GM06990 (cell line): ENCODE measurements at regions not wholly inside any gene's neighbourhood (a gene's known extent, or its start where the extent isn't known, plus 50 kb on each side); places are given as distances from the start of the nearest gene placed in this dataset.

ENCODE experiments used
- DNase-seq: peaks from one replicate; pipeline ENCODE4 v3.0.0-alpha.2; 2011; ENCODE audit not compliant: insufficient read length; ENCODE audit errors: extremely low read depth
- H3K27me3 ChIP-seq: replicated peaks from 2 replicates; pipeline ENCODE4 v1.6.0; 2011; ENCODE audit warnings: low read length; ENCODE audit not compliant: control insufficient read depth, insufficient read depth
- H3K36me3 ChIP-seq: 2 replicates; pipeline ENCODE4 v1.5.1; 2011; ENCODE audit warnings: low read length; ENCODE audit not compliant: control insufficient read depth, insufficient read depth
- H3K4me3 ChIP-seq: replicated peaks from 2 replicates; pipeline ENCODE4 v1.5.1; 2011; ENCODE audit warnings: low read depth, mild to moderate bottlenecking, control low read depth, low read length
- TF ChIP-seq, protein P1 (sequence below): IDR thresholded peaks from 2 replicates; pipeline ENCODE4 v1.5.1; 2011; ENCODE audit warnings: low read length, control low read depth, mild to moderate bottlenecking, inconsistent platforms; ENCODE audit not compliant: insufficient read depth, poor library complexity, severe bottlenecking

DNA sequence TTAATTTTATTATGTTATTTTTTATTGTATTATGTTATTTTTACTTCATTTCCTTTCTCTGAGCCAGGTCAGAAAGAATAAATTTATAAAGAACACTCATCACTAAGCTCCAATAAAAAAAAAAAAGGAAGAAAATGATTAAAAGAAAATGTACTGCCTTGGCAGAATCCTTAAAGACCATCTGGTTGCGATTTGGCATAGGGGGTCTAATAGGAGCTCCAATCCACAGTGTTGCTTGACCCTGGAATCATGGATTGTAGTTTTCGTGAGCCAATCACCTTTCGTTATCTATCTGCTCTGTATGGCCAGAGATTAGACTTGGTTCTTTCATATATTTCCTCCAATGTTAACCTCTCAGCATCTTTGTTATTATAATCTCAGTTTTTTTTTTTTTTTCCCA lies 421.8 kb upstream of the MCTP2 start:
- DNase-seq = no peak
- H3K27me3 ChIP-seq = no peaks in the 10 kb centered on the region
- no peaks in the 10 kb centered on the region for H3K36me3 ChIP-seq
- TF ChIP-seq, protein P1, sequence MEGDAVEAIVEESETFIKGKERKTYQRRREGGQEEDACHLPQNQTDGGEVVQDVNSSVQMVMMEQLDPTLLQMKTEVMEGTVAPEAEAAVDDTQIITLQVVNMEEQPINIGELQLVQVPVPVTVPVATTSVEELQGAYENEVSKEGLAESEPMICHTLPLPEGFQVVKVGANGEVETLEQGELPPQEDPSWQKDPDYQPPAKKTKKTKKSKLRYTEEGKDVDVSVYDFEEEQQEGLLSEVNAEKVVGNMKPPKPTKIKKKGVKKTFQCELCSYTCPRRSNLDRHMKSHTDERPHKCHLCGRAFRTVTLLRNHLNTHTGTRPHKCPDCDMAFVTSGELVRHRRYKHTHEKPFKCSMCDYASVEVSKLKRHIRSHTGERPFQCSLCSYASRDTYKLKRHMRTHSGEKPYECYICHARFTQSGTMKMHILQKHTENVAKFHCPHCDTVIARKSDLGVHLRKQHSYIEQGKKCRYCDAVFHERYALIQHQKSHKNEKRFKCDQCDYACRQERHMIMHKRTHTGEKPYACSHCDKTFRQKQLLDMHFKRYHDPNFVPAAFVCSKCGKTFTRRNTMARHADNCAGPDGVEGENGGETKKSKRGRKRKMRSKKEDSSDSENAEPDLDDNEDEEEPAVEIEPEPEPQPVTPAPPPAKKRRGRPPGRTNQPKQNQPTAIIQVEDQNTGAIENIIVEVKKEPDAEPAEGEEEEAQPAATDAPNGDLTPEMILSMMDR = no peak
- H3K4me3 ChIP-seq = no peak overlapping the region

DNA sequence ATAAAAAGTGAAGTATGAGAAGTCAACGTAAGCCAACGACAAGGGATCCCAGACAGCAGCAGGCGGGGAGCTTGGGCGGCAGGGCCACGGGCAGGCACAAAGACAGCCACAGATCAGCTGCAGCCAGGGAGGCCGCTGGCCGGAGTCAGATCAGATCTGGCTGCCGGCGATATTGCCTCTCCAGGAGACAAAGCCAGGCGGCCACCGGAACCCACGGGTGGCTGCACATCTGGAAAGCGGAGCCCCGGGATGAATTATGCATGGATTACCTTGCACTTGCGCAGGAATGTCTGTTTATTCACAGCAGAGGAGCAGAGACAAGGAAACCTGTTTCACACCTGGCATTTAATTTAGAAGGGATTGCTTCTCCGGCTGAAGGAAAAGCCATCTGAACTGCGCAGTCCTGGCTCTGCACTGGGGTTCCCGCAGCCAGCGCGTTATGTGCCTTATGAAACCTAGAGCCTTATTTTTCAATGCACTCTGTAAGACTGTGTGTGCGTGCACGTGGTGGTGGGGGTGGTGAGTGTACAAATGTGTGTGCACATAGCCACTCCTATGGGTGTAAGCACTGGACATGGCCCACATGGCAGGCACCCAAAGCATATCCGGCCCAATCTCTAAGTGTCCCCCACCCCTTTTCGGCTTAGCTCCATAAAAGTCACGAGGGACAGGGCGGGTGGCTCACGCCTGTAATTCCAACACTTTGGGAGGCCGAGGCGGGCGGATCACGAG lies 427.8 kb upstream of the MCTP2 start:
- TF ChIP-seq, protein P1 = no peak
- Histone ChIP-seq H3K27me3 (no peaks in the 10 kb centered on the region), H3K36me3 (no peaks in the 10 kb centered on the region), H3K4me3 (no peak overlapping the region)
- DNase-seq = no peak

DNA sequence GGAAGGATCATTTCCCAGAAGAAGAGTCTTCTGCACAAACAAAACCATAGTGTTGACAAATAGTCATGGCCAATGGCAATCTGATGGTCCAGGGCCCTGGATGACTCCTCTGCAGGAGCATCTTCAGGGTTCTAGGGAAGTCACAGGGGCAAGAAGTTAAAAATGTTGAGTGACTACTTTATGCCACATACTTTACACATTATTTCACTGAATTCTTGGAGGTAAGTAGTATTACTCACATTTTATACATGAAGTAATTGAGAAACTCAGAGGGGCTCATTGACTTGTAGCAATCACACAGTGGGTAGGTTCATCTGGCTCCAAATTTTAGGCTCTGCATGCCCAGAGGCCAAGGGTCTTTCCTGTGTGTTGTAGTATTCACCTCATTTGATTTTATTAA lies 430.2 kb upstream of the MCTP2 start:
- TF ChIP-seq, protein P1 = no peak
- Histone ChIP-seq H3K4me3 (no peak overlapping the region), H3K27me3 (no peaks in the 10 kb centered on the region), H3K36me3 (no peaks in the 10 kb centered on the region)
- no peak for DNase-seq

DNA sequence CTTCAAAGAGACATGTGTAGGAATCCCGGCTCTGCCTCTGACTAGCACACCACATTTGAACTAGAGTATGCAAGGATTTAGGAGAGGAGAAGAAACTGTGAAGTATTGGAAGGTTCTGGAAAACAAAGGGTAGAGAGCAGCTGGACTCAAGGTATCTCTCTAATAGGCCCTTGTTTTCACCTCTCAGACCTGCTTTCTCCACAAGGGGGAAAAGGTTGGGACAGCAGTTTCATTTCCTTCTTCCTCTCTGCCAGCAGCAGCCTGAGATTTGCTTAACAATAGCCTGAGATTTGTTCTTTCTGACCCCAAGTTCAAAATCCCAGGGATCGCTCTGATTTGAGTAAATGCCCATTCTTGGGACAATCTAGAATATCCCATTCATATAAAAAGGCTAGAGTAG lies 430.6 kb upstream of the MCTP2 start:
- TF ChIP-seq, protein P1 = no peak
- DNase-seq = no peak

DNA sequence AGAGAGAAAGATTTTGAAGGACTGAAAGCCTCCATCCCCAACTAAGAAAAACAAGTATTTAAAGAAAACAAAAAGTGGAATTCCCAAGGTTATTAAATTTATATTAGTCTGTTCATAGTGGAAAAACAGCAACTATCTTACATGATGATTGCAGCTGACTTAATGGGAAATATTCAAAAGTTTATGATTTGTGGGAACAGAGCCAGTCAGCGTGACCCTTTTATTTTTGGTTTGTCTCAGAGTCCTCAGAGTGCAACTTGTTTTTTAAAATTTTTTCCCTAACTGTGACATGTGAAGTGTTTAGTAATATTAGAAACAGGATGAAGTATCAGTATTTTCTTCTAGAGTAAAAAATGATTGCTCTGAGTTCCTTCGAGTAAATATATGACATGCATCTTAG lies 441.9 kb upstream of the MCTP2 start:
- TF ChIP-seq, protein P1 = no peak
- Histone ChIP-seq H3K36me3 (no peaks in the 10 kb centered on the region), H3K27me3 (no peaks in the 10 kb centered on the region), H3K4me3 (no peak overlapping the region)
- no peak for DNase-seq

More for the DNA sequence above, 430.6 kb upstream of the MCTP2 start:
- no peaks in the 10 kb centered on the region for H3K27me3 ChIP-seq
- H3K4me3 ChIP-seq = no peak overlapping the region
- no peaks in the 10 kb centered on the region for H3K36me3 ChIP-seq

DNA sequence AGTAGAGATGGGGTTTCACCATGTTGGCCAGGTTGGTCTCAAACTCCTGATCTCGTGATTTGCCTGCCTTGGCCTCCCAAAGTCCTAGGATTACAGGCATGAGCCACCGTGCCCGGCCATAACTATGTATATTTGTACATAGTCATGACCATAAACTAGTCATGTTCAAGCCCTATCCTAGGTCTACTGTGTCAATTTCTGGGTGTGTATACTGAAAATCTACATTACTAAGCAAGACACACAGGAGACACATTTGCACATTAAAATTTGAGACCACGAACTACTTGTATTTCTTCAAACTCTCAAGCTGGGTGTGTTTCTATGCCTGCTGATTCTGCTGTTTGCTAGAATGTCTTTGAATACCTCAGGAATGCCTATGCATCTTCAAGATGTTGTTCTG lies 451.3 kb upstream of the MCTP2 start:
- DNase-seq = no peak
- H3K27me3 ChIP-seq = no peaks in the 10 kb centered on the region
- no peaks in the 10 kb centered on the region for H3K36me3 ChIP-seq
- TF ChIP-seq, protein P1 = no peak
- H3K4me3 ChIP-seq = no peak overlapping the region
